ENCODE measurements at regions not wholly inside any gene's neighbourhood (a gene's known extent, or its start where the extent isn't known, plus 50 kb on each side); places are given as distances from the start of the nearest gene placed in this dataset.
"Not testable (repeated sequence)": the region's sequence is repeated elsewhere in the genome, so short reads cannot be mapped to it uniquely, and the experiment has no call there.

DNA sequence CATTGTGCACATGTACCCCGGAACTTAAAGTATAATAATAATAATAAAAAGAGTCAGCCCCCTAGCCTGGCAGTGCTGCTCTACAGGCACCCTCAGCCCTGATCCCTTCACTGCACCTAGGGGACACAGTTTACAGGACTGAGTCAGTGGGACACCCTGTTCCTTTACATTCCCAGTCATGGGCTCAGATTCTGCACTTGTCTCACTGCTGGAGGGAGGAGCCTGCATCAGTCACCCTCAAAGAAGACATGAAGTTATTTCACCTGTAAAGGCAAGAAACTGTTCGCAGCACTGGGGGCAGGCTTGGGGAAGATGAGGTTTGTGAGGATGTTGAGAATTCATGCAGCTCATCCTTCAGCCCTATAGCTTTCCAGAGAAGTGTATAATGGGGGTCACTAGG lies 50.7 kb upstream of the VPREB1 start:
- Histone ChIP-seq H3K4me3 (ENCODE audit: low read length) (no peak overlapping the region), H3K27me3 (ENCODE audit: insufficient read depth, low read length) (peaks cover 4% of the 10 kb centered on the region), H3K9me3 (ENCODE audit: low read length) (no peaks in the 10 kb centered on the region), H3K4me1 (ENCODE audit: insufficient read depth, low read length) (no peaks in the 10 kb centered on the region), H2AFZ (ENCODE audit: low read depth, low read length) (no peak overlapping the region), H3K36me3 (ENCODE audit: insufficient read depth, low read length) (no peaks in the 10 kb centered on the region)

DNA sequence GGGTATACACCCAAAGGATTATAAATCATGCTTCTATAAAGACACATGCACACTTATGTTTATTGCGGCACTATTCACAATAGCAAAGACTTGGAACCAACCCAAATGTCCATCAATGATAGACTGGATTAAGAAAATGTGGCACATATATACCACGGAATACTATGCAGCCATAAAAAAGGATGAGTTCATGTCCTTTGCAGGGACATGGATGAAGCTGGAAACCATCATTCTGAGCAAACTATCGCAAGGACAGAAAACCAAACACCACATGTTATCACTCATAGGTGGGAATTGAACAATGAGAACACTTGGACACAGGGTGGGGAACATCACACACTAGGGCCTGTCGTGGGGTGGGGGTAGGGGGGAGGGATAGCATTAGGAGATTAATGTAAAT lies 51.1 kb upstream of the VPREB1 start:
- not testable (repeated sequence) for H2AFZ ChIP-seq (ENCODE audit: low read depth, low read length); H3K27me3 ChIP-seq (ENCODE audit: insufficient read depth, low read length)

DNA sequence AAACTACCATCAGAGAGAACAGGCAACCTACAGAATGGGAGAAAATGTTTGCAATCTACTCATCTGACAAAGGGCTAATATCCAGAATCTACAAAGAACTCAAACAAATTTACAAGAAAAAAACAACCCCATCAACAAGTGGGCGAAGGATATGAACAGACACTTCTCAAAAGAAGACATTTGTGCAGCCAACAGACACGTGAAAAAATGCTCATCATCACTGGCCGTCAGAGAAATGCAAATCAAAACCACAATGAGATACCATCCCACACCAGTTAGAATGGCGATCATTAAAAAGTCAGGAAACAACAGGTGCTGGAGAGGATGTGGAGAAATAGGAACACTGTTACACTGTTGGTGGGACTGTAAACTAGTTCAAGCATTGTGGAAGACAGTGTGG lies 51.6 kb upstream of the VPREB1 start:
- not testable (repeated sequence) for H3K27me3 ChIP-seq (ENCODE audit: insufficient read depth, low read length); H3K9me3 ChIP-seq (ENCODE audit: low read length); H3K36me3 ChIP-seq (ENCODE audit: insufficient read depth, low read length); H3K4me1 ChIP-seq (ENCODE audit: insufficient read depth, low read length); H3K4me3 ChIP-seq (ENCODE audit: low read length); H2AFZ ChIP-seq (ENCODE audit: low read depth, low read length)

More for the DNA sequence above, 51.1 kb upstream of the VPREB1 start:
- H3K4me3 ChIP-seq (ENCODE audit: low read length); H3K36me3 ChIP-seq (ENCODE audit: insufficient read depth, low read length); H3K9me3 ChIP-seq (ENCODE audit: low read length); H3K4me1 ChIP-seq (ENCODE audit: insufficient read depth, low read length): not testable (repeated sequence)

DNA sequence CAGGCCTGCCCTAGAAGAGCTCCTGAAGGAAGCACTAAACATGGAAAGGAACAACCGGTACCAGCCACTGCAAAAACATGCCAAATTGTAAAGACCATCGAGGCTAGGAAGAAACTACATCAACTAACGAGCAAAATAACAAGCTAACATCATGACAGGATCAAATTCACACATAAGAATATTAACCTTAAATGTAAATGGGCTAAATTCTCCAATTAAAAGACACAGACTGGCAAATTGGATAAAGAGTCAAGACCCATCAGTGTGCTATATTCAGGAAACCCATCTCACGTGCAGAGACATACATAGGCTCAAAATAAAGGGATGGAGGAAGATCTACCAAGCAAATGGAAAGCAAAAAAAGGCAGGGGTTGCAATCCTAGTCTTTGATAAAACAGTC lies 54.8 kb upstream of the VPREB1 start:
- H3K36me3 ChIP-seq (ENCODE audit: insufficient read depth, low read length); H3K4me1 ChIP-seq (ENCODE audit: insufficient read depth, low read length); H3K27me3 ChIP-seq (ENCODE audit: insufficient read depth, low read length); H3K4me3 ChIP-seq (ENCODE audit: low read length); H3K9me3 ChIP-seq (ENCODE audit: low read length); H2AFZ ChIP-seq (ENCODE audit: low read depth, low read length): not testable (repeated sequence)

DNA sequence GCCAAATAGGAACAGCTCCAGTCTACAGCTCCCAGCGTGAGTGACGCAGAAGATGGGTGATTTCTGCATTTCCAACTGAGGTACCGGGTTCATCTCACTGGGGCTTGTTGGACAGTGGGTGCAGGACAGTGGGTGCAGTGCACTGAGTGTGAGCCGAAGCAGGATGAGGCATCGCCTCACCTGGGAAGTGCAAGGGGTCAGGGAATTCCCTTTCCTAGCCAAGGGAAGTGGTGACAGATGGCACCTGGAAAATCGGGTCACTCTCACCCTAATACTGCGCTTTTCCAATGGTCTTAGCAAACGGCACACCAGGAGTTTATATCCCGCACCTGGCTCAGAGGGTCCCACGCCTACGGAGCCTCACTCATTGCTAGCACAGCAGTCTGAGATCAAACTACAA lies 56.7 kb upstream of the VPREB1 start:
- not testable (repeated sequence) for H3K4me1 ChIP-seq (ENCODE audit: insufficient read depth, low read length); H3K36me3 ChIP-seq (ENCODE audit: insufficient read depth, low read length); H3K9me3 ChIP-seq (ENCODE audit: low read length); H3K4me3 ChIP-seq (ENCODE audit: low read length); H3K27me3 ChIP-seq (ENCODE audit: insufficient read depth, low read length); H2AFZ ChIP-seq (ENCODE audit: low read depth, low read length)

DNA sequence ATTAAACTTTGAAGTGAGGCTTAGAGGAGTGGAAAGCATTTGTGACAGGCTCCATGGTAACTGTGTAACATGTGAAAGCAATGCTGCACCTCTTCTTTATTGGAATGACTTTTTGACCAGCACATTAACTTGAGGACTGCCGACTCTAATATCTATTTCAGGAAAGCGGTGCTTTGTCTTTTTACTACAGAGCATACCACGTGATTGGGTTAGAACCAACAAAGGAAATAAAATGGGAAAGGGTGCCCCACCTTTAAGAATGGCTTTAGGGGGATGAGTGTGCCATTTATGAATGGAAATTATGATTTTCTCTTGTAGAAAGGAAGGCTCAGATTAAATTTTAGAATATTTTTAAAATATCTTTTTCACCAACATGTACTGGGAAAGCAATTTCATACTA lies 57.3 kb upstream of the VPREB1 start:
- Histone ChIP-seq H3K36me3 (ENCODE audit: insufficient read depth, low read length) (no peaks in the 10 kb centered on the region), H3K4me1 (ENCODE audit: insufficient read depth, low read length) (peaks cover 7% of the 10 kb centered on the region), H2AFZ (ENCODE audit: low read depth, low read length) (no peak overlapping the region), H3K27me3 (ENCODE audit: insufficient read depth, low read length) (peaks cover 13% of the 10 kb centered on the region), H3K4me3 (ENCODE audit: low read length) (no peak overlapping the region), H3K9me3 (ENCODE audit: low read length) (no peaks in the 10 kb centered on the region)

DNA sequence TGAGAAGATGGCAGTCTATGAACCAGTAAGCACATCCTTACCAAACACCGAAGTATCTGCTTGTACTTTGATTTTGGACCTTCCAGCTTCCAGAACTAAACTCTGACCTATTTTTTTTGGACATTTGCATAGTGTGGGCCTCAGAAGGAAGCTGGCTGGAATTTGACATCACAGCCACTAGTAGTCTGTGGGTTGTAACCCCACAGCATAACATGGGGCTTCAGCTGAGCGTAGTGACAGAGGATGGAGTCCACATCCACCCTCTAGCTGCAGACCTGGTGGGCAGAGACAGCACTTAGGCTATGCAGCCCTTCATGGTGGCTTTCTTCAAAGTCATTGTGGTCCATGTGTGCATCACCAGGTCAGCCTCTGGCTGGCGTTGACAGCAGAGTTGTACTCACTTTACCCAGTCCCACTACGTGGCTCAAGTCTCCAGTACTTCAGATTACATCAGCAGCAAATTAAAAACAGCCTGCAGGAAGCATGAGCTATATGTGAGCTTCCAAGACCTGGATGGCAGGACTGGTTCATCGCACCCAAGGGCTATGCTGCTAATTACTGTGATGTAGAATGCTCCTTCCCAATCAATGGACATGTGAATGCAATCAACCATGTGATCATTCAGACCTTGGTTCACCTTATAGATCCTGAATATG lies 58.6 kb upstream of the VPREB1 start:
- Histone ChIP-seq H2AFZ (ENCODE audit: low read depth, low read length) (no peak overlapping the region), H3K4me3 (ENCODE audit: low read length) (no peak overlapping the region), H3K9me3 (ENCODE audit: low read length) (no peaks in the 10 kb centered on the region), H3K27me3 (ENCODE audit: insufficient read depth, low read length) (peaks cover 23% of the 10 kb centered on the region), H3K36me3 (ENCODE audit: insufficient read depth, low read length) (no peaks in the 10 kb centered on the region), H3K4me1 (ENCODE audit: insufficient read depth, low read length) (peaks cover 7% of the 10 kb centered on the region)

DNA sequence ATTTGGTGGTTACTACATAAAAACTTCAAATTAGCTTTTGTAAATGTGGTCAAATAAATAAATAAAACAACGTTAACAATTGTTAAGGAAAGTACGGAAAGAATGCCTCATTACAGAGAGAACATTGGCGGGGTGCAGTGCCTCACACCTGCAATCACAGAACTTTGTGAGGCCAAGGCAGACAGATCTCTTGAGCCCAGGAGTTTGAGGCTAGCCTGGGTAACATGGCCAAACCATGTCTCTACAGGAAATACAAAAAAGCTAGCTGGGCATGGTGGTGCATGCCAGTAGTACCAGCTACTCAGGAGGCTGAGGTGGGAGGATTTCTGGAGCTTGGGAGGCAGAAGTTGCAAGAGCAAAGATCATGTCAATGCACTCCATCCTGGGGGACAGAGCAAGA lies 59.4 kb upstream of the VPREB1 start:
- Histone ChIP-seq H2AFZ (ENCODE audit: low read depth, low read length) (no peak overlapping the region), H3K4me3 (ENCODE audit: low read length) (no peak overlapping the region), H3K27me3 (ENCODE audit: insufficient read depth, low read length) (peaks cover 23% of the 10 kb centered on the region), H3K4me1 (ENCODE audit: insufficient read depth, low read length) (peaks cover 7% of the 10 kb centered on the region), H3K9me3 (ENCODE audit: low read length) (no peaks in the 10 kb centered on the region), H3K36me3 (ENCODE audit: insufficient read depth, low read length) (no peaks in the 10 kb centered on the region)

DNA sequence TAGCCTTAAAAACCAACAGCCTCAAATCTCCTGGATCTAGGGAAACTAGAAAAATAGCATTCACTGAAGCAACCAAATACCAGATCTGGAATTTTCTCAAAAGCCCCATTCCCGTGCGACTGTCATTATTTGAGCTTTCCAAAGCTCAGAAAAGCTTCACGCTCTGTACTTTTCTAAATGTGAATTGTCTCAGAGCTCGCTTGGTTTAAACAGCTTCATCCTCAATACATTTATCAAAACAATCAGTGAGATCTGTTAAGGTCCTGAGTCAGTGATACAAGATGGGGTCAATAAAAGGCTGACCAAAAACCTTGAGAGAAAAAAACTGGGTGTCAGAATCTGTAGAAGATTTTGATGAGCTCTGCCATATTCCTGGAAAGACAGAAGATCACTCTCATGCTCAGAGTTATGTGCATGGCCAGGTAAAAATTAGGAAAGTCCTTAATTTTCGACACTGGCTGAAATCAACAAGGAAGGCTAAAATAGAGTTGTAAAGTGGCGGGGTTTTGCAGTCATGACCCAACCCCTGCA lies 60.2 kb upstream of the VPREB1 start:
- Histone ChIP-seq H2AFZ (ENCODE audit: low read depth, low read length) (no peak overlapping the region), H3K9me3 (ENCODE audit: low read length) (no peaks in the 10 kb centered on the region), H3K4me1 (ENCODE audit: insufficient read depth, low read length) (peaks cover 7% of the 10 kb centered on the region), H3K36me3 (ENCODE audit: insufficient read depth, low read length) (no peaks in the 10 kb centered on the region), H3K4me3 (ENCODE audit: low read length) (no peak overlapping the region), H3K27me3 (ENCODE audit: insufficient read depth, low read length) (peaks cover 28% of the 10 kb centered on the region)

DNA sequence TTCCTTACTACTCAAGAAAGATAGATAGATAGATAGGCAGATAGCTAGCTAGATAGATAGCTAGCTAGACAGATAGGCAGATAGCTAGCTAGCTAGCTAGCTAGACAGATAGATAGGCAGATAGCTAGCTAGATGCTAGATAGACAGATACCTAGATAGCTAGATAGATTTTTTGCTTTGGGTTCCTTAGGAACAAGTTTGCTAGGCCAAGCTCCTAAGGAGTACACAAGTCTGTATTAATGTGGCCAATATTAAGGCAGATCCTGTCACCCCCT lies 61.7 kb upstream of the VPREB1 start:
- peaks cover 34% of the 10 kb centered on the region for H3K27me3 ChIP-seq (ENCODE audit: insufficient read depth, low read length)
- no peaks in the 10 kb centered on the region for H3K36me3 ChIP-seq (ENCODE audit: insufficient read depth, low read length)
- H3K4me1 ChIP-seq (ENCODE audit: insufficient read depth, low read length): peaks cover 7% of the 10 kb centered on the region
- H3K4me3 ChIP-seq (ENCODE audit: low read length): no peak overlapping the region
- no peaks in the 10 kb centered on the region for H3K9me3 ChIP-seq (ENCODE audit: low read length)
- H2AFZ ChIP-seq (ENCODE audit: low read depth, low read length): no peak overlapping the region

DNA sequence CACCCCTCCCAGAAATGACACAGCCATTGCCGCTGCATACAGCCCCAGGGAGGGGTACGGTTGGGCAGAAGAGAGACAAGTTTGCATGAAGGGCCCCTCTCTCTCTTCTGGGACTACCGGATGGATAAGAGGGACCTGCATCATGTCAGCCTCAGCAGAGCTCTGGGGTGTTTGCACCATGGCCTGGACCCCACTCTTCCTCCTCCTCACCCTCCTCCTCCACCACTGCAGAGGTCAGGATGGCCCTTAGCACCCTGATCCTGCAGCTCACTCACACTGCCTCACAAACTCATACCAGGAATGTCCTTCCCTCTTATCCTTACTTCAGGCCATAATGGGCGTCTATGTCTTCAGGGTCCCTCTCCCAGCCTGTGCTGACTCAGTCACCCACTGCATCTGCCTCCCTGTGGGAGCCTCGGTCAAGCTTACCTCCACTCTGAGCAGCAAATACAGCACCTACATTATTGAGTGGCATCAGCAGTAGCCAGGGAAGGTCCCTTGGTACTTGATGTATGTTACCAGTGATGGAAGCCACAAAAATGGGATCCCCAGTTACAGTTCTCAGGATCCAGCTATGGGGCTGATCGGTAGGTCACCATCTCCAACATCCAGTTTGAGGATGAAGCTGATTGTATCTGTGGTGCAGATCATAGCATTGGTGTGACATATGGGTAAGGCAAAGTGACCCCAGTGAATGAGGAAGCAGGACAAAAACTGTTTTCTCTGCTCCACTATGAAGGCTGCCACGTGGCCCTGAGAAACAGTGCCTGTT lies 62.2 kb upstream of the VPREB1 start:
- peaks cover 34% of the 10 kb centered on the region for H3K27me3 ChIP-seq (ENCODE audit: insufficient read depth, low read length)

DNA sequence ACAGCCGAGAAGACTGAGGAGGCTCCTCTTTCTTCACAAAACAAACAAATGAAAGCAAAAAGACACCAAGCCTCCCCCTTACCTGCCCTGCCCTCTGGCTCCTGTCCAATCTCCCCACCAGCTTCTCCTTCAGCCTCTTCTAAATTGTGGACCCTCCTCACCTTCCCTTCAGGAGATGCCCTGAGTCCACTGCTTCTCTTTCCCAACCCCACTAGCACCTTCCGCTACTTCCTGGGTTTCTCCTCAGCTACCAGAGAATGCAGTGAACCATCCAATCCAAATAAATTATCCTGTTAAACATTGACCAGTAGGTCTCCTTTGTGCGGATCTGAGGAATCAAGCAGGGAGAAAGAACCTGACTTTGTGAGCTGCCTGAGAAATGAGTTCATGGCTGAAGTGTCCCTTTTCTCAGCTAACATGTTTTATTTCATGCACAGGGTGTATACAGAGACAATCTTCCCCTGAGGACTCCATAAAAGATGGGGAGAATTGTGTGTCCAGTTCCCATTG lies 63.2 kb upstream of the VPREB1 start:
- H2AFZ ChIP-seq (ENCODE audit: low read depth, low read length): no peak overlapping the region
- no peak overlapping the region for H3K4me3 ChIP-seq (ENCODE audit: low read length)
- H3K27me3 ChIP-seq (ENCODE audit: insufficient read depth, low read length): peaks cover 34% of the 10 kb centered on the region
- H3K4me1 ChIP-seq (ENCODE audit: insufficient read depth, low read length): no peaks in the 10 kb centered on the region
- no peaks in the 10 kb centered on the region for H3K36me3 ChIP-seq (ENCODE audit: insufficient read depth, low read length)
- no peaks in the 10 kb centered on the region for H3K9me3 ChIP-seq (ENCODE audit: low read length)

More for the DNA sequence above, 62.2 kb upstream of the VPREB1 start:
- Histone ChIP-seq H2AFZ (ENCODE audit: low read depth, low read length) (no peak overlapping the region), H3K36me3 (ENCODE audit: insufficient read depth, low read length) (no peaks in the 10 kb centered on the region), H3K4me1 (ENCODE audit: insufficient read depth, low read length) (peaks cover 7% of the 10 kb centered on the region), H3K9me3 (ENCODE audit: low read length) (no peaks in the 10 kb centered on the region), H3K4me3 (ENCODE audit: low read length) (no peak overlapping the region)

DNA sequence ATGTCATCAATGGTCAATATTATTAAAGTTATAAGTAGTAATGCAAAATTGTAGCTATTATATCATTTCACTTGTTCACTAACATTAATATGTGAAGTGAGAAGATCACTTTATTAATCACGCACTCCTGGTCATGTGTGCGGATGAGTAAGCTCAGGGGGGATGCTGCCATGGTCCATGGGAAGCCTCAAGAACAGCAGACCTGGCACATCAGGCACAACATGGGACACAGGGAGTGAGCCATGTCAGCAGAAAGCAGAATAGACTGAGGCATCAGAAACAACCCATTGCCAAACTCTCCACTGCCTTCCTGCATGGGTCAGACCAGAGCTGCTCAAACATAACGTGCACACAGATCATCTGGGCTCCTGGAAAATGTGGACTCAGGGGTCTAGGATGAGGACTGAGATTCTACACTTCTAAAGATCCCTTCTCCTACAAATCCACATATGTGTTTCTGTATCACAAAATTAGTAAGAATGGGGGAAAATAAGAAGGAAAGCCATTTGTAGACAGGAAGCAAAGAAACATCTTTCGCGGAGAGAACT lies 63.8 kb upstream of the VPREB1 start:
- H3K4me3 ChIP-seq (ENCODE audit: low read length): no peak overlapping the region

More for the DNA sequence above, 63.8 kb upstream of the VPREB1 start:
- Histone ChIP-seq H2AFZ (ENCODE audit: low read depth, low read length) (no peak overlapping the region), H3K27me3 (ENCODE audit: insufficient read depth, low read length) (peaks cover 29% of the 10 kb centered on the region), H3K4me1 (ENCODE audit: insufficient read depth, low read length) (no peaks in the 10 kb centered on the region), H3K36me3 (ENCODE audit: insufficient read depth, low read length) (no peaks in the 10 kb centered on the region), H3K9me3 (ENCODE audit: low read length) (no peaks in the 10 kb centered on the region)
